Mesenchymal stem cell (in vitro differentiated cells and primary cell): ENCODE measurements at regions not wholly inside any gene's neighbourhood (a gene's known extent, or its start where the extent isn't known, plus 50 kb on each side); places are given as distances from the start of the nearest gene placed in this dataset.

Experiments
- DNase-seq: peaks from one replicate; pipeline ENCODE4 v3.0.0-alpha.2; 2013
- H2AFZ ChIP-seq: one replicate; pipeline ENCODE4 v1.6.1; 2013; ENCODE audit warnings: low read depth, mild to moderate bottlenecking, control low read depth, inconsistent platforms, low read length, moderate library complexity
- H2AK5ac ChIP-seq: 2 replicates; pipeline ENCODE4 v1.6.1; 2013; ENCODE audit warnings: low read length, moderate library complexity, mild to moderate bottlenecking, inconsistent platforms; ENCODE audit not compliant: severe bottlenecking
- H2BK120ac ChIP-seq: one replicate; pipeline ENCODE4 v1.6.1; 2013; ENCODE audit warnings: low read depth, mild to moderate bottlenecking, inconsistent platforms, low read length, moderate library complexity
- H2BK12ac ChIP-seq, 2 experiments: one replicate each; pipeline ENCODE4 v1.6.1; 2013; ENCODE audit warnings: inconsistent platforms in 2 of 2, low read length in 2 of 2, mild to moderate bottlenecking in 2 of 2, moderate library complexity in 2 of 2, control low read depth in 1 of 2
- H2BK15ac ChIP-seq: one replicate; pipeline ENCODE4 v1.6.1; 2013; ENCODE audit warnings: mild to moderate bottlenecking, low read depth, inconsistent platforms; ENCODE audit not compliant: poor library complexity, severe bottlenecking
- H2BK5ac ChIP-seq: 2 replicates; pipeline ENCODE4 v1.6.1; 2013; ENCODE audit warnings: low read depth, mild to moderate bottlenecking, low read length, control low read depth, inconsistent platforms; ENCODE audit not compliant: poor library complexity, severe bottlenecking
- H3K14ac ChIP-seq, 2 experiments: one replicate each; pipeline ENCODE4 v1.6.1; 2013; ENCODE audit warnings: inconsistent platforms in 2 of 2, low read length in 2 of 2, control low read depth in 1 of 2, mild to moderate bottlenecking in 1 of 2, moderate library complexity in 1 of 2
- H3K18ac ChIP-seq, 2 experiments: one replicate each; pipeline ENCODE4 v1.6.1; 2013; ENCODE audit warnings: inconsistent platforms in 2 of 2, low read length in 2 of 2, control low read depth in 1 of 2, low read depth in 1 of 2, mild to moderate bottlenecking in 1 of 2
- H3K23ac ChIP-seq, 2 experiments: one replicate each; pipeline ENCODE4 v1.6.1; 2013; ENCODE audit warnings: inconsistent platforms in 2 of 2, low read length in 2 of 2, mild to moderate bottlenecking in 2 of 2, moderate library complexity in 2 of 2, control low read depth in 1 of 2
- H3K27ac ChIP-seq: 2 replicates; pipeline ENCODE4 v1.5.1; 2013; ENCODE audit warnings: mild to moderate bottlenecking, moderate library complexity, low read length, control low read depth, inconsistent platforms; ENCODE audit not compliant: poor library complexity, severe bottlenecking
- H3K27me3 ChIP-seq, 2 experiments: 2 replicates each; pipeline versions ENCODE4 v1.6.1 to v1.7.0; 2013; ENCODE audit warnings: low read length in 2 of 2, mild to moderate bottlenecking in 2 of 2, moderate library complexity in 2 of 2, control low read depth in 1 of 2, inconsistent platforms in 1 of 2; ENCODE audit not compliant: control insufficient read depth in 1 of 2, insufficient read depth in 1 of 2
- H3K36me3 ChIP-seq, 2 experiments: 2 replicates each; pipeline versions ENCODE4 v1.6.1 to v1.7.0; 2013; ENCODE audit warnings: low read length in 2 of 2, control low read depth in 1 of 2, inconsistent platforms in 1 of 2, low read depth in 1 of 2, mild to moderate bottlenecking in 1 of 2; ENCODE audit not compliant: insufficient read depth in 2 of 2, control insufficient read depth in 1 of 2
- H3K4ac ChIP-seq, 2 experiments: one replicate each; pipeline ENCODE4 v1.6.1; 2013; ENCODE audit warnings: inconsistent platforms in 2 of 2, low read length in 2 of 2, mild to moderate bottlenecking in 2 of 2, moderate library complexity in 2 of 2, control low read depth in 1 of 2, low read depth in 1 of 2
- H3K4me1 ChIP-seq: 2 replicates; pipeline ENCODE4 v1.6.1; 2013; ENCODE audit warnings: low read depth, low read length, control low read depth; ENCODE audit not compliant: control insufficient read depth, insufficient read depth
- H3K4me2 ChIP-seq: 2 replicates; pipeline ENCODE4 v1.6.1; 2013; ENCODE audit warnings: low read length, mild to moderate bottlenecking, inconsistent platforms; ENCODE audit not compliant: poor library complexity, severe bottlenecking
- H3K4me3 ChIP-seq, 2 experiments: 2 replicates each; pipeline versions ENCODE4 v1.5.1 to v1.7.0; 2013; ENCODE audit warnings: low read length in 2 of 2, mild to moderate bottlenecking in 2 of 2, control low read depth in 1 of 2, low read depth in 1 of 2; ENCODE audit not compliant: insufficient read depth in 1 of 2
- H3K79me1 ChIP-seq: replicated peaks from 2 replicates; pipeline ENCODE4 v1.6.1; 2013; ENCODE audit warnings: mild to moderate bottlenecking, control low read depth, low read length, inconsistent platforms; ENCODE audit not compliant: poor library complexity, severe bottlenecking
- H3K9ac ChIP-seq: 2 replicates; pipeline ENCODE4 v1.7.0; 2013; ENCODE audit warnings: mild to moderate bottlenecking, low read length, moderate library complexity
- H3K9me3 ChIP-seq: 2 replicates; pipeline ENCODE4 v1.7.0; 2013; ENCODE audit warnings: mild to moderate bottlenecking, low read length; ENCODE audit not compliant: control insufficient read depth
- H4K8ac ChIP-seq: one replicate; pipeline ENCODE4 v1.6.1; 2013; ENCODE audit warnings: inconsistent platforms, mild to moderate bottlenecking, low read length, moderate library complexity
- H4K91ac ChIP-seq: one replicate; pipeline ENCODE4 v1.6.1; 2013; ENCODE audit warnings: mild to moderate bottlenecking, low read length, inconsistent platforms
- WGBS: methylation state at CpG from one replicate; pipeline ENCODE4 v1.1.7; 2013; ENCODE audit warnings: mixed read lengths; 5-methylcytosine and 5-hydroxymethylcytosine counted together

- Histone ChIP-seq H3K4me3 (no peak overlapping the region), H3K9me3 (peaks cover 31% of the 10 kb centered on the region), H3K14ac (no peak overlapping the region), H3K27ac (no peak overlapping the region), H4K91ac (no peak overlapping the region), H2BK5ac (no peak overlapping the region), H3K27me3 (no peaks in the 10 kb centered on the region), H3K79me1 (no peaks in the 10 kb centered on the region), H3K4ac (no peak overlapping the region), H3K4me1 (no peaks in the 10 kb centered on the region), H3K36me3 (no peaks in the 10 kb centered on the region), H2AK5ac (no peak overlapping the region), H4K8ac (no peak overlapping the region), H2BK15ac (no peak overlapping the region), H2AFZ (no peak overlapping the region), H3K4me2 (no peak overlapping the region), H3K23ac (no peak overlapping the region), H2BK120ac (no peak overlapping the region), H3K18ac (no peak overlapping the region), H3K9ac (no peak overlapping the region), H2BK12ac (no peak overlapping the region)
- WGBS = no CpG with 5 or more reads among the region's 1 CpG
- DNase-seq = no peak
Observed at GRCh38 chr13:66001140-66001539, 1229.0 kb downstream of the PCDH9 start.

DNA sequence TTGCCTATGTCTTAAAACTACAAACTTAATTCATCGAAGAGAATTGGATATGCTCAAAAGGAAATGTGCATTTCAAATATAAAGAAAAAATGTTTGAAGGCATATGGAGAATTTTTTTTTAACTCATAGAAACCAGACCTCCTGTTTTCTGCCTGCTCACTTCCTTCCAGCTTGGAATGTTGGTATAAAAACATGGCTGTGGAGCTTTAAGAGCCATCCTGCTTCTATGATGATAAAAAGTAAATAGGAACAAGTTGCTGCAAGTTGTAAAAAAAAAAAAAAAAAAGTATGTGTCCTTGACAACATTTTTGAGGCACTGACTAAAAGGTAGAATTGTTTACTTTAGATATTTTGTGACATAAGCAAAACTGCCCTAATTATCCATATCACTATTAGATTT, 1230.7 kb downstream of the PCDH9 start:
- H3K4ac ChIP-seq = no peak overlapping the region
- no CpG with 5 or more reads among the region's 1 CpG for WGBS
- no peak overlapping the region for H3K4me2 ChIP-seq
- H3K9me3 ChIP-seq = peaks cover 28% of the 10 kb centered on the region
- no peak overlapping the region for H4K91ac ChIP-seq
- no peak overlapping the region for H3K4me3 ChIP-seq
- H2BK15ac ChIP-seq = no peak overlapping the region
- H3K36me3 ChIP-seq = no peaks in the 10 kb centered on the region
- no peak overlapping the region for H3K9ac ChIP-seq
- no peak overlapping the region for H2BK5ac ChIP-seq
- no peak overlapping the region for H2BK12ac ChIP-seq
- H3K23ac ChIP-seq = no peak overlapping the region
- no peak overlapping the region for H3K14ac ChIP-seq
- H4K8ac ChIP-seq = no peak overlapping the region
- H2BK120ac ChIP-seq = no peak overlapping the region
- H3K4me1 ChIP-seq = no peaks in the 10 kb centered on the region
- no peak overlapping the region for H3K27ac ChIP-seq
- no peaks in the 10 kb centered on the region for H3K27me3 ChIP-seq
- no peaks in the 10 kb centered on the region for H3K79me1 ChIP-seq
- no peak overlapping the region for H2AFZ ChIP-seq
- H3K18ac ChIP-seq = no peak overlapping the region
- no peak for DNase-seq
- no peak overlapping the region for H2AK5ac ChIP-seq

- H4K91ac ChIP-seq = no peak overlapping the region
- no peak overlapping the region for H2BK15ac ChIP-seq
- no peaks in the 10 kb centered on the region for H3K27me3 ChIP-seq
- H3K9me3 ChIP-seq = no peaks in the 10 kb centered on the region
- no peak overlapping the region for H2BK12ac ChIP-seq
- no peak overlapping the region for H3K18ac ChIP-seq
- H2AK5ac ChIP-seq = no peak overlapping the region
- H3K9ac ChIP-seq = no peak overlapping the region
- no peak overlapping the region for H2BK5ac ChIP-seq
- no peak overlapping the region for H3K14ac ChIP-seq
- H2AFZ ChIP-seq = no peak overlapping the region
- H4K8ac ChIP-seq = no peak overlapping the region
- no peak overlapping the region for H3K27ac ChIP-seq
- H3K79me1 ChIP-seq = no peaks in the 10 kb centered on the region
- no peaks in the 10 kb centered on the region for H3K36me3 ChIP-seq
- H3K23ac ChIP-seq = no peak overlapping the region
- H3K4me2 ChIP-seq = no peak overlapping the region
- no peak overlapping the region for H3K4ac ChIP-seq
- H3K4me1 ChIP-seq = no peaks in the 10 kb centered on the region
- no peak for DNase-seq
- no peak overlapping the region for H2BK120ac ChIP-seq
- no peak overlapping the region for H3K4me3 ChIP-seq
Observed at GRCh38 chr13:65990684-65991083, 1239.5 kb downstream of the PCDH9 start.

- Histone ChIP-seq H3K9me3 (no peaks in the 10 kb centered on the region), H3K79me1 (no peaks in the 10 kb centered on the region), H2BK12ac (no peak overlapping the region), H2BK120ac (no peak overlapping the region), H3K27me3 (no peaks in the 10 kb centered on the region), H3K23ac (no peak overlapping the region), H3K4me1 (no peaks in the 10 kb centered on the region), H3K4me3 (no peak overlapping the region), H2AK5ac (no peak overlapping the region), H3K9ac (no peak overlapping the region), H3K4me2 (no peak overlapping the region), H3K36me3 (no peaks in the 10 kb centered on the region), H2AFZ (no peak overlapping the region), H3K18ac (no peak overlapping the region), H2BK5ac (no peak overlapping the region), H3K14ac (no peak overlapping the region), H3K4ac (no peak overlapping the region), H4K91ac (no peak overlapping the region), H3K27ac (no peak overlapping the region), H2BK15ac (no peak overlapping the region), H4K8ac (no peak overlapping the region)
- DNase-seq = no peak
- WGBS = 73% methylated on average over 8 of the region's 10 CpGs
Observed at GRCh38 chr13:65985612-65986011, 1244.5 kb downstream of the PCDH9 start.
